Activated CD8-positive, alpha-beta T cell treated with anti-CD3 and anti-CD28 coated beads for 36 hours (primary cell): ENCODE measurements at regions not wholly inside any gene's neighbourhood (a gene's known extent, or its start where the extent isn't known, plus 50 kb on each side); places are given as distances from the start of the nearest gene placed in this dataset.

Experiments used
- ATAC-seq: fragments of 200-7000 bp; cut with Tn5 transposase; one replicate; pipeline ENCODE4 v1.10.0; 2021; ENCODE audit warnings: mild to moderate bottlenecking, moderate library complexity
- CTCF ChIA-PET: fragments of 350-600 bp; sonication (Branson Sonifier 250); formaldehyde crosslinking; loops from one replicate; lab custom pipeline; 2021; ENCODE audit warnings: antibody characterized with exemption; lab: Charles Lee
- POLR2A ChIA-PET: fragments of 350-600 bp; sonication (Branson Sonifier 250); formaldehyde crosslinking; loops from one replicate; lab custom pipeline; 2021; ENCODE audit warnings: antibody characterized with exemption; lab: Charles Lee
- DNase-seq: peaks from one replicate; pipeline ENCODE4 v3.0.0-alpha.2; 2020
- H3K27ac Mint-ChIP-seq: one replicate; pipeline ENCODE4 v1.8.0; 2021; ENCODE audit warnings: mild to moderate bottlenecking, mixed read lengths
- H3K27me3 Mint-ChIP-seq: one replicate; pipeline ENCODE4 v1.8.0; 2021; ENCODE audit warnings: mixed read lengths
- H3K36me3 Mint-ChIP-seq: one replicate; pipeline ENCODE4 v1.8.0; 2021; ENCODE audit warnings: low read depth, mixed read lengths
- H3K4me1 Mint-ChIP-seq: one replicate; pipeline ENCODE4 v1.8.0; 2021; ENCODE audit warnings: low read depth, mixed read lengths
- H3K4me3 Mint-ChIP-seq: one replicate; pipeline ENCODE4 v1.8.0; 2021; ENCODE audit warnings: mild to moderate bottlenecking, moderate library complexity, mixed read lengths
- H3K9me3 Mint-ChIP-seq: one replicate; pipeline ENCODE4 v1.8.0; 2021; ENCODE audit warnings: mixed read lengths
- CTCF ChIP-seq: fragments of 200-600 bp; IDR thresholded peaks from one replicate; pipeline ENCODE4 v1.8.0; 2022; ENCODE audit warnings: antibody characterized with exemption, mild to moderate bottlenecking
- intact Hi-C: fragments of 100-400 bp; cut with micrococcal nuclease; formaldehyde crosslinking; loops from one replicate; pipeline ENCODE4 v1.10.0; 2022

- H3K9me3 Mint-ChIP-seq: no peaks in the 10 kb centered on the region
- no peak for TF ChIP-seq CTCF
- no peaks in the 10 kb centered on the region for H3K36me3 Mint-ChIP-seq
- H3K4me1 Mint-ChIP-seq: no peaks in the 10 kb centered on the region
- no peak overlapping the region for H3K4me3 Mint-ChIP-seq
- ATAC-seq: no peak
- no peak overlapping the region for H3K27ac Mint-ChIP-seq
- POLR2A ChIA-PET: no interaction called here
- DNase-seq: no peak
- CTCF ChIA-PET: no interaction called here
- intact Hi-C loops: no loop called here
- peaks cover 1% of the 10 kb centered on the region for H3K27me3 Mint-ChIP-seq
These were observed 80.7 kb downstream of the CYRIA start for GRCh38 chr2:16584824-16585540.

GRCh38 chr2:16584084-16584483, 81.5 kb downstream of the CYRIA start:
- no peaks in the 10 kb centered on the region for H3K9me3 Mint-ChIP-seq
- CTCF ChIA-PET: interaction anchor here (1.2 kb wide), 1 partner anchor 24 kb away, joined by 4 read pairs; no protein-coding TSS in a partner anchor

GRCh38 chr2:16581241-16581640, 84.4 kb downstream of the CYRIA start:
- Mint-ChIP-seq H3K9me3 (no peaks in the 10 kb centered on the region), H3K4me1 (no peaks in the 10 kb centered on the region), H3K4me3 (no peak overlapping the region), H3K27me3 (no peaks in the 10 kb centered on the region), H3K36me3 (no peaks in the 10 kb centered on the region), H3K27ac (no peak overlapping the region)
- POLR2A ChIA-PET: no interaction called here
- no peak for TF ChIP-seq CTCF
- intact Hi-C loops: no loop called here
- no peak for DNase-seq
- ATAC-seq: no peak
- CTCF ChIA-PET: interaction anchor here (3.0 kb wide), 1 partner anchor 27 kb away, joined by 8 read pairs; no protein-coding TSS in a partner anchor

More at GRCh38 chr2:16584084-16584483, 81.5 kb downstream of the CYRIA start:
- TF ChIP-seq CTCF: no peak
- no peak for DNase-seq
- H3K27ac Mint-ChIP-seq: no peak overlapping the region
- no peak for ATAC-seq
- H3K4me1 Mint-ChIP-seq: no peaks in the 10 kb centered on the region
- POLR2A ChIA-PET: no interaction called here
- intact Hi-C loops: no loop called here
- no peak overlapping the region for H3K4me3 Mint-ChIP-seq
- H3K36me3 Mint-ChIP-seq: no peaks in the 10 kb centered on the region
- peaks cover 1% of the 10 kb centered on the region for H3K27me3 Mint-ChIP-seq

- DNase-seq (no peak), ATAC-seq (no peak)
- POLR2A ChIA-PET: no interaction called here
- H3K27ac Mint-ChIP-seq: no peak overlapping the region
- TF ChIP-seq CTCF: no peak
- H3K27me3 Mint-ChIP-seq: no peaks in the 10 kb centered on the region
- no peaks in the 10 kb centered on the region for H3K36me3 Mint-ChIP-seq
- H3K9me3 Mint-ChIP-seq: peaks cover 2% of the 10 kb centered on the region
- CTCF ChIA-PET: no interaction called here
- no peak overlapping the region for H3K4me3 Mint-ChIP-seq
- intact Hi-C loops: no loop called here
- no peaks in the 10 kb centered on the region for H3K4me1 Mint-ChIP-seq
These were observed 87.6 kb downstream of the CYRIA start for GRCh38 chr2:16578081-16578480.

- no peak for ATAC-seq
- peaks cover 2% of the 10 kb centered on the region for H3K9me3 Mint-ChIP-seq
- intact Hi-C loops: no loop called here
- no peaks in the 10 kb centered on the region for H3K36me3 Mint-ChIP-seq
- no peaks in the 10 kb centered on the region for H3K4me1 Mint-ChIP-seq
- ChIA-PET CTCF (interaction anchor here (0.9 to 1.5 kb wide), 2 partner anchors 9 to 186 kb away, joined by 3 read pairs; no protein-coding TSS in a partner anchor), POLR2A (no interaction called here)
- H3K27ac Mint-ChIP-seq: no peak overlapping the region
- DNase-seq: no peak
- H3K4me3 Mint-ChIP-seq: no peak overlapping the region
- no peaks in the 10 kb centered on the region for H3K27me3 Mint-ChIP-seq
- no peak for TF ChIP-seq CTCF
These were observed 95.1 kb downstream of the CYRIA start for GRCh38 chr2:16570516-16570915.
